ENCODE measurements at regions not wholly inside any gene's neighbourhood (a gene's known extent, or its start where the extent isn't known, plus 50 kb on each side); places are given as distances from the start of the nearest gene placed in this dataset.
A peak's percentile ranks its signal among the peaks of the same experiment; 100 is the strongest.
"Not testable (repeated sequence)": the region's sequence is repeated elsewhere in the genome, so short reads cannot be mapped to it uniquely, and the experiment has no call there.

GRCh38 chr14:52202151-52202550 is 65.3 kb upstream of the PTGDR start:
- H3K4me1 ChIP-seq, result no peaks in the 10 kb centered on the region
- H3K4me3 ChIP-seq, result no peak overlapping the region
- H3K36me3 ChIP-seq, result 0 out of 2 replicates have a peak, but pooled peaks cover under 1% of the 10 kb centered on the region
- TF ChIP-seq Cebpa-rat (IDR thresholded peaks at IDR 0.05), result no peak
- H3K9ac ChIP-seq, result no peak overlapping the region
- no peaks in the 10 kb centered on the region for H3K27me3 ChIP-seq
- H3K4me2 ChIP-seq, result no peak overlapping the region
- no peaks in the 10 kb centered on the region for H4K20me1 ChIP-seq
- peaks cover 33% of the 10 kb centered on the region for H3K9me3 ChIP-seq
- no peak overlapping the region for H3K27ac ChIP-seq

DNA sequence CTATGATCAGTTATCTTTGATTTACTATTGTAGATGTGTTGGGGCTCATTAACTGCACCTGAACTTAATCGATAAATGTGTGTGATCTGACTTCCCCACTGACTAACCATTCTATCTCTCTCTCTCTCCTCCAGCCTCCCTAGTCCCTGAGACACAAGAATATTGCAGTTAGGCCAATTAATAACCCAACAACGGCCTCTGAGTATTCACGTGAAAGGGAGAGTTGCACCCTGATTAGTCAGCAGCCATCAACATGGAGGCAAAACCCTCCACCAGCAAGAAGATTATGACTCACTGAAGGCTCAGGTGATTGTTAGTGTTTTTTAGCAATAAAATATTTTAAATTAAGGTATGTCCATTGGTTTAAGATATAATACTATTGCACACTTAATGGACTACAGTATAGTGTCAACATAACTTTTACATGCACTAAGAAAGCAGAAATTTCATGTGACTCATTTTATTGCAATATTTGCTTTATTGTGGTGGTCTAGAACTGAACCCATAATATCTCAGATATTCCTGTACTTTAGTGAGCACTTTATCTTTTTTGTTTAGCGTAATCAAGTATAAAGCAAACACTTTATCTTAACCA is 77.1 kb upstream of the PTGDR start:
- Histone ChIP-seq H3K4me1 (no peaks in the 10 kb centered on the region), H3K9me3 (peaks cover 45% of the 10 kb centered on the region), H3K27ac (no peak overlapping the region), H3K9ac (no peak overlapping the region), H3K27me3 (no peaks in the 10 kb centered on the region), H3K4me2 (no peak overlapping the region), H4K20me1 (no peaks in the 10 kb centered on the region), H3K36me3 (no peaks in the 10 kb centered on the region), H3K4me3 (no peak overlapping the region)
- no peak for TF ChIP-seq Cebpa-rat (IDR thresholded peaks at IDR 0.05)

- no peak overlapping the region for H3K4me2 ChIP-seq
- no peak overlapping the region for H3K27ac ChIP-seq
- no peaks in the 10 kb centered on the region for H3K36me3 ChIP-seq
- no peaks in the 10 kb centered on the region for H3K4me1 ChIP-seq
- no peaks in the 10 kb centered on the region for H3K27me3 ChIP-seq
- H4K20me1 ChIP-seq, result no peaks in the 10 kb centered on the region
- no peak for TF ChIP-seq Cebpa-rat (IDR thresholded peaks at IDR 0.05)
- H3K9me3 ChIP-seq, result peaks cover 40% of the 10 kb centered on the region
- H3K9ac ChIP-seq, result no peak overlapping the region
- no peak overlapping the region for H3K4me3 ChIP-seq
Observed at GRCh38 chr14:52189325-52189724, 78.2 kb upstream of the PTGDR start.

GRCh38 chr14:52188381-52188780 is 79.1 kb upstream of the PTGDR start:
- H3K4me3 ChIP-seq, result no peak overlapping the region
- H3K27me3 ChIP-seq, result no peaks in the 10 kb centered on the region
- no peaks in the 10 kb centered on the region for H3K4me1 ChIP-seq
- H3K9me3 ChIP-seq, result peaks cover 37% of the 10 kb centered on the region
- no peaks in the 10 kb centered on the region for H4K20me1 ChIP-seq
- 0 out of 2 replicates have a peak, but pooled peaks have one; percentile 29 for TF ChIP-seq Cebpa-rat (IDR thresholded peaks at IDR 0.05)
- H3K36me3 ChIP-seq, result no peaks in the 10 kb centered on the region
- no peak overlapping the region for H3K4me2 ChIP-seq
- no peak overlapping the region for H3K9ac ChIP-seq
- H3K27ac ChIP-seq, result no peak overlapping the region

GRCh38 chr14:52185178-52185577 is 82.3 kb upstream of the PTGDR start:
- Histone ChIP-seq H3K27me3 (no peaks in the 10 kb centered on the region), H3K27ac (no peak overlapping the region), H3K9ac (no peak overlapping the region), H3K4me1 (no peaks in the 10 kb centered on the region), H3K4me2 (no peak overlapping the region), H3K9me3 (peaks cover 55% of the 10 kb centered on the region), H3K4me3 (no peak overlapping the region), H4K20me1 (no peaks in the 10 kb centered on the region), H3K36me3 (peaks cover 10% of the 10 kb centered on the region)
- TF ChIP-seq Cebpa-rat (IDR thresholded peaks at IDR 0.05), result no peak

- H3K4me1 ChIP-seq, result peaks cover 3% of the 10 kb centered on the region
- no peak overlapping the region for H3K4me3 ChIP-seq
- H3K4me2 ChIP-seq, result no peak overlapping the region
- TF ChIP-seq Cebpa-rat (IDR thresholded peaks at IDR 0.05), result no peak
- peaks cover 26% of the 10 kb centered on the region for H3K36me3 ChIP-seq
- no peaks in the 10 kb centered on the region for H3K27me3 ChIP-seq
- no peak overlapping the region for H3K9ac ChIP-seq
- H3K27ac ChIP-seq, result no peak overlapping the region
- peaks cover 67% of the 10 kb centered on the region for H3K9me3 ChIP-seq
- no peaks in the 10 kb centered on the region for H4K20me1 ChIP-seq
Observed at GRCh38 chr14:52182853-52183252, 84.6 kb upstream of the PTGDR start.

DNA sequence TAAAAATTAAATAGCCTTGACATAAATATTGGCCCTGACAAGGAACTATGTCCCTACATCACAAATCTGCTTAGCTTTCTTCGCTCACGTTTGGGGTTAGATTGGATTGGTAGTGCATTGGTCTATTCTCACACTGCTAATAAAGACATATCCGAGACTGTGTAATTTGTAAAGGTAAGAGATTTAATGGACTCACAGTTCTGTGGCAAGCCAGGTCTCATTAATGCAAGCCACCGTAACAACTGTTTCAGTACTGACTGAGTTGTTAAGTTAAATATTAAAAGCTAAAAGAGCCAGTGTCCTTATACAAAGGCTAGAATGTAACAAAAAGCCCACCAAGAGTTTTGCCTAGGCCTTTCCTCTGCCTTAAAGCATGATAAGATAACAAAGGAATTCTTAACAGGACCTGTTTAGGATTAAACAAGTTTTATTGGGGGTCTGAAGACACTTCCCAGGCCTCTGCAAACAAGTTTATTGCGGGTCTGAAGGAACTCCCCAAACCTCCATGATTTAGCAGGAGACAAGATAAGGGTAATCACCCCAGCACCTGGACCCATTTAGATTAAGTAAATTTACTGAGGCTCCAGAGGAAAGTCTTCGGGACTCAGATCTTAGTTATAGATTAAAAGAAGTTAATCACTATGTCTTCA is 88.2 kb upstream of the PTGDR start:
- TF ChIP-seq Cebpa-rat (IDR thresholded peaks at IDR 0.05), result no peak
- H3K4me3 ChIP-seq, result no peak overlapping the region
- no peaks in the 10 kb centered on the region for H4K20me1 ChIP-seq
- no peak overlapping the region; the same call in 1 of the 2 replicates for H3K27ac ChIP-seq
- peaks cover 26% of the 10 kb centered on the region for H3K36me3 ChIP-seq
- H3K9ac ChIP-seq, result no peak overlapping the region
- H3K27me3 ChIP-seq, result no peaks in the 10 kb centered on the region
- no peak overlapping the region for H3K4me2 ChIP-seq
- H3K4me1 ChIP-seq, result peaks cover 36% of the 10 kb centered on the region
- H3K9me3 ChIP-seq, result peaks cover 75% of the 10 kb centered on the region

DNA sequence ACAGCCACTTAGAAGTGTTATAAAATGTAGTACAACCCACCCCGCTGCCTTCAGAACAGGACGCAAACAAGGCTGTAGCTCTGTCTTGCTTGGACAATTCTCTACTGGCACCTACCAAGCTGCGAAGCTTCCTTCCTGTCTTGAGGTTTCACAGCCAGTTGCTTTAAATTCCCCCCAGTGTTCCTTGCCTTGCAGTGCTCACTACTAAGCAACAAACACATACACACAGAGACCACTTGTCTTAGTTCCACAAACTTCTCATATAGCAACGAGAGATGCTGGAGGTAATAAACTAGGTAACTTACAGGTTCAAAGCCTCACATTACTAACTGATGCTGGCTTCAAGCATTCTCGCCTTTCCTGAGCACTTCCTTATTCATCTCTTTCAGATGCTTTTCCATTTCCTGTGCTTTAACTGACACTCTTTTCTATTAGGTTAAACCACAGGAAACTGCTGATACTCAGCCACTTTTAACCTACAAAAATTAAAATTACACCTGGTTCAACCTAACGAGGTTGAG is 91.5 kb upstream of the PTGDR start:
- Histone ChIP-seq H3K4me1 (peaks cover 46% of the 10 kb centered on the region), H4K20me1 (no peaks in the 10 kb centered on the region), H3K9me3 (peaks cover 83% of the 10 kb centered on the region), H3K27ac (peak overlapping the region; percentile 94), H3K27me3 (no peaks in the 10 kb centered on the region), H3K4me2 (peak overlapping the region; percentile 85), H3K4me3 (peak overlapping the region; percentile 53), H3K9ac (peak overlapping the region; percentile 69), H3K36me3 (peaks cover 34% of the 10 kb centered on the region)
- no peak for TF ChIP-seq Cebpa-rat (IDR thresholded peaks at IDR 0.05)

GRCh38 chr14:52171932-52172331 is 95.6 kb upstream of the PTGDR start:
- Histone ChIP-seq H3K4me1 (peaks cover 33% of the 10 kb centered on the region), H3K36me3 (peaks cover 12% of the 10 kb centered on the region; the same call in 1 of the 2 replicates)
- H3K27ac ChIP-seq, result not testable (repeated sequence)

DNA sequence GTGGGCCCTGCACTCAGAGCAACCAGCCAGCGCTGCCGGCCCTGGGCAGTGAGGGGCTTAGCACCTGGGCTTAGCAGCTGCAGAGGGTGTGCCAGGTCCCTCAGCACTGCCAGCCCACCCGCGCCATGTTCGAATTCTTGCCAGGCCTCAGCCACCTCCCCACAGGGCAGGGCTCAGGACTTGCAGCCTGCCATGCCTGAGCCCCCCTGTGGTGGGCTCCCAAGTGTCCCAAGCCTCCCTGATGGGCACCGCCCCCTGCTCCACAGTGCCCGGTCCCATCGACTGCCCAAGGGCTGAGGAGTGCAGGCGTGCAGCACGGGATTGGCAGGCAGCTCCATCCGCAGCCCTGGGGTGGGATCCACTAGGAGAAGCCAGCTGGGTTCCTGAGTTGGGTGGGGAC is 98.0 kb upstream of the NID2 start:
- Histone ChIP-seq H4K20me1 (no peaks in the 10 kb centered on the region), H3K4me3 (no peak overlapping the region), H3K36me3 (no peaks in the 10 kb centered on the region), H3K9me3 (peaks cover 75% of the 10 kb centered on the region), H3K4me1 (no peaks in the 10 kb centered on the region), H3K27me3 (no peaks in the 10 kb centered on the region), H3K27ac (no peak overlapping the region), H3K9ac (no peak overlapping the region), H3K4me2 (no peak overlapping the region)
- TF ChIP-seq Cebpa-rat (IDR thresholded peaks at IDR 0.05), result no peak

More at GRCh38 chr14:52171932-52172331, 95.6 kb upstream of the PTGDR start:
- H4K20me1 ChIP-seq, H3K4me2 ChIP-seq, H3K27me3 ChIP-seq, H3K9ac ChIP-seq: not testable (repeated sequence)
- Histone ChIP-seq H3K9me3 (peaks cover 77% of the 10 kb centered on the region), H3K4me3 (peak overlapping the region; percentile 38; the same call in 1 of the 2 replicates)

Data from BLaER1 (cell line).